GM19395 (cell line): ENCODE measurements at regions not wholly inside any gene's neighbourhood (a gene's known extent, or its start where the extent isn't known, plus 50 kb on each side); places are given as distances from the start of the nearest gene placed in this dataset.
A peak's percentile ranks its signal among the peaks of the same experiment; 100 is the strongest.
"Not testable (repeated sequence)": the region's sequence is repeated elsewhere in the genome, so short reads cannot be mapped to it uniquely, and the experiment has no call there.

Experiments
- ATAC-seq: cut with Tn5 transposase; IDR thresholded peaks from one replicate; pipeline ENCODE4 v1.9.1; 2021; ENCODE audit warnings: mild to moderate bottlenecking, moderate library complexity; ENCODE audit not compliant: unreplicated experiment

DNA sequence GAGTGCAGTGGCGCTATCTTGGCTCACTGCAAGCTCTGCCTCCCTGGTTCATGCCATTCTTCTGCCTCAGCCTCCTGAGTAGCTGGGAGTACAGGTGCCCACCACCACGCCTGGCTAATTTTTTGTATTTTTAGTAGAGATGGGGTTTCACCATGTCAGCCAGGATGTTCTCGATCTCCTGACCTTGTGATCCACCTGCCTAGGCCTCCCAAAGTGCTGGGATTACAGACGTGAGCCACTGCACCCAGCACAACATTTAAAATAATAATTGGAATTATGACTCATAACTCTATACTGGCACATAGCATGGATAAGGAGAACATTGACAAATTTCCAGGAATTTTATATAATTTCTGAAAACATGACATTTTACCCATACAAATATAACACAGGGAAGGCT, 54.2 kb downstream of the DBET start:
- not testable (repeated sequence) for ATAC-seq

DNA sequence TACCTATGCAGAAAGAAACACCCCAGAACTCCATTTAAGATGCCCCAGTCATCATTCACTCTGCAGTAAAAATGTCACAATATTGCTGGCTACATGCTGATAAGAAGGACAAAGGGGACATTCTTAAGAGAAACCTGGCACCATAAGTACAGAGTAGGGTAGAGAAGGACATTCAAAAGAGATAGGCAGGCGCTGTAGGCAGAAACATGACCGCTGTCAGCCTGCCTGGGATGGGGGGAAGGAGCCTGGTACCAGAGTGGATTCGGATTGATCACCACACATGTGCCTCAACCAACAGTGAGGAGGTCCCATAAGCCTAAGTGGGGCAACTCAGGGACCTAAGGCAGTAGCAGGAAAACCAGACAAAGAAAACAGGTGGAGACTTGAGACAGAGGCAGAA, 54.1 kb upstream of the DUX4 start:
- ATAC-seq, result not testable (repeated sequence)

DNA sequence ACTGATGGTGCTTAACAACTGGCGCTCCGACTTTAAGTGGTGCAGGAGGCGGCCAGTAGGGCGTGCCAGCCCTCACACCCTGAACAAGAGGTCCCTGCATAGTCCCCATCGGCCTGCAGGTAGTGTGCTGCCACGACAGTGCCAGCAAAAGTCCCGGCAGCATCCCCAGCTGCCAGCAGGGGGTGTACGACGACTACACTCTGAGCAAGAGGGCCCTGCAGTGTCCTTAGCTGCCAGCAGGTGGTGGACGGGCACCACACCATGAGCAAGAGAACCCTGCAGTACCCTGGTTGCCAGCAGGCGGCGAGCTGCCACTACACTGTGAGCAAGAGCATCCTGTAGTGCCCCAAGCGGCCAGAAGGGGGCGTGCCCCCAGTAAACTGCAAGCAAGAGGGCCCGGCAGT, 53.5 kb upstream of the DUX4 start:
- not testable (repeated sequence) for ATAC-seq

DNA sequence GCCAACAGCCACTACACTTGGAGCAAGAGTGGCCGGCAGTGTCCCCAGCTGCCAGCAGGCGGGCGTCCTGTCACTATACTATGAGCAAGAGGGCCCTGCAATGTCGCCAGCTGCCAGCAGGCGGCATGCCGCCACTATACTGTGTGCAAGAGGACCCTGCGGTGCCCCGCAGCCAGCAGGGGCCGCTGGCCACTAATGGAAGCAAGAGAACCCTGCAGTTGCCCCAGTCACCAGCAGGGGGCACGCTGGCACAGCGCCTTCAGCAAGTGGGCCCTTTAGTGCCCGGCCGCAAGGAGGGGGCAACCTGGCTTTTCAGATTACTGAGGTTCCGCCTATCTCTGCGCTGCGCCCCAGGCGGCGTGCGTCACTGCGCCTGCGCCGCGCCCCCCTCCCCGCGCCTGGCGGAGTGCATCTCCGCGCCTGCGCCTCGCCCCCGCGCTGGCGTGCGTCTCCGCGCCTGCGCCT, 53.0 kb upstream of the DUX4 start:
- ATAC-seq, result not testable (repeated sequence)

DNA sequence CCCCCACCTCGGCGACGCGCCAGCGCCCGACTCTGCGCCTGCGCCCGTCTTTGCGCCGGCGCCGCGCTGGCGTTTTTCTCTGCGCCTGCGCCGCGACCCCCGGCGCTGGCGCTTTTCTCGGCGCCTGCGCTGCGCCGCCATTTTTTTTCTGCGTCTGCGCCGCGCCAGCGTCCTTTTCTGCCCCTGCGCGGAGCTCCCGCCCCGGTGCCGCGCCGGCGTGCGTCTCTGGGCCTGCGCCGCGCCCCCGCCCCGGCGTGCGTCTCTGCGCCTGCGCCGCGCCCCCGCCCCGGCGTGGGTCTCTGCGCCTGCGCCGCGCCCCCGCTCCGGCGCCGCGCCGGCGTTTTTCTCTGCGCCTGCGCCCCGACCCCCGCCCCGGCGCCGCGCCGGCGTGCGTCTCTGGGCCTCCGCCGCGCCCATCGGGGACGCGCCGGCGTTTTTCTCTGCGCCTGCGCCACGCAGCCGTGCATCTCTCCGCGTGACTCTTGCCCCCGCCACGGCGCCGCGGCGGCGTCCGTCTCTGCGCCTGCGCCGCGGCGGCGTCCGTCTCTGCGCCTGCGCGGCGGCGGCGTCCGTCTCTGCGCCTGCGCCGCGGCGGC, 52.4 kb upstream of the DUX4 start:
- ATAC-seq, result not testable (repeated sequence)

DNA sequence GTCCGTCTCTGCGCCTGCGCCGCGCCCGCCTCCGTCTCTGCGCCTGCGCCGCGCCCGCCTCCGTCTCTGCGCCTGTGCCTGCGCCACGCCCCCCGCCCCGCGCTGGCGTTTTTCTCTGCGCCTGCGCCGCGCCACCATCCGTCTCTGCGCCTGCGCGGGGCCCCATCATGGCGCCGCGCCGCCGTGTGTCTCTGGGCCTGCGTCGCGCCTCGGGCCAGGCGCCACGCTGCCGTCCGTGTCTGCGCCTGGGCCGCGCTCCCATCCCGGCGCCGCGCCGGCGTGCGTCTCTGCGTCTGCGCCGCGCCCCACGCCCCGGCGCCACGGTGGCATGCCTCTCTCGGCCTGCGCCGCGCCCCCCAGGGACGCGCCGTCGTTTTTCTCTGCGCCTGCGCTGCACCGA, 51.8 kb upstream of the DUX4 start:
- ATAC-seq, result no peak

DNA sequence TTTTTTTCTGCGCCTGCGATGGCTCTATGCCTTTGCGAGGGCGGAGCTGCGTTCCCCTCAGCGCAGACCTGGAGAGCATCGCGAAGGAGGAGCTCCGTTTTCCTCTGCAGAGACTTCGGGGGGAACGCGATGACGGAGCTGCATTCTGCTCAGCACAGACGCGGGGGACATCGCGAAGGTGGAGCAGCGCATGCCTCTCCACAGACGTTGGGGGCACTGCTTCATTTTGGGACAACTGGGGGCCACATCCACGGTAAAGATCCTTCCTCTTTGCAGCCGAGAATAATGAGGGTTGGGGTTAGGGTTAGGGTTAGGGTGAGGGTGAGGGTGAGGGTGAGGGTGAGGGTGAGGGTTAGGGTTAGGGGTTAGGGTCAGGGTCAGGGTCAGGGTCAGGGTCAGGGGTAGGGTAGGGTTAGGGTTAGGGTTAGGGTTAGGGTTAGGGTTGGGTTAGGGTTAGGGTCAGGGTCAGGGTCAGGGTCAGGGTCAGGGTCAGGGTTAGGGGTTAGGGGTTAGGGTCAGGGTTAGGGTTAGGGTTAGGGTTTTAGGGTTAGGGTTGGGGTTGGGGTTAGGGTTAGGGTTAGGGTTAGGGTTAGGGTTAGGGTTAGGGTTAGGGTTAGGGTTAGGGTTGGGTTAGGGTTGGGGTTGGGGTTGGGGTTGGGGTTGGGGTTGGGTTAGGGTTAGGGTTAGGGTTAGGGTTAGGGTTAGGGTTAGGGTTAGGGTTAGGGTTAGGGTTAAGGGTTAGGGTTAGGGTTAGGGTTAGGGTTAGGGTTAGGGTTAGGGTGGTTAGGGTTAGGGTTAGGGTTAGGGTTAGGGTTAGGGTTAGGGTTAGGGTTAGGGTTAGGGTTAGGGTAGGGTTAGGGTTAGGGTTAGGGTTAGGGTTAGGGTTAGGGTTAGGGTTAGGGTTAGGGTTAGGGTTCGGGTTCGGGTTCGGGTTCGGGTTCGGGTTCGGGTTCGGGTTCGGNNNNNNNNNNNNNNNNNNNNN, 51.1 kb upstream of the DUX4 start:
- peak; percentile 56 for ATAC-seq
